ENCODE measurements at regions not wholly inside any gene's neighbourhood (a gene's known extent, or its start where the extent isn't known, plus 50 kb on each side); places are given as distances from the start of the nearest gene placed in this dataset.
"Not testable (repeated sequence)": the region's sequence is repeated elsewhere in the genome, so short reads cannot be mapped to it uniquely, and the experiment has no call there.

GRCh38 chr2:118374974-118375755, 286.9 kb downstream of the INSIG2 start:
- FAIRE-seq: no peak

- no peak for FAIRE-seq
Observed at GRCh38 chr2:118372886-118373830, 284.9 kb downstream of the INSIG2 start.

- FAIRE-seq: no peak
Observed at GRCh38 chr2:118371515-118371914, 283.2 kb downstream of the INSIG2 start.

GRCh38 chr2:118369521-118369920, 281.2 kb downstream of the INSIG2 start:
- not testable (repeated sequence) for FAIRE-seq

GRCh38 chr2:118363604-118364003, 275.3 kb downstream of the INSIG2 start:
- FAIRE-seq: no peak

GRCh38 chr2:118356051-118356450, 267.8 kb downstream of the INSIG2 start:
- no peak for FAIRE-seq

GRCh38 chr2:118351796-118352195, 263.5 kb downstream of the INSIG2 start:
- no peak for FAIRE-seq

- no peak for FAIRE-seq
Observed at GRCh38 chr2:118350621-118351020, 262.4 kb downstream of the INSIG2 start.

GRCh38 chr2:118349365-118349764, 261.1 kb downstream of the INSIG2 start:
- FAIRE-seq: no peak

GRCh38 chr2:118348380-118349034, 260.2 kb downstream of the INSIG2 start:
- no peak for FAIRE-seq

GRCh38 chr2:118345465-118345864, 257.2 kb downstream of the INSIG2 start:
- FAIRE-seq: no peak

- FAIRE-seq: no peak
Observed at GRCh38 chr2:118340103-118340502, 251.8 kb downstream of the INSIG2 start.

- FAIRE-seq: no peak
Observed at GRCh38 chr2:118339386-118339785, 251.1 kb downstream of the INSIG2 start.

- no peak for FAIRE-seq
Observed at GRCh38 chr2:118333664-118334063, 245.4 kb downstream of the INSIG2 start.

GRCh38 chr2:118325321-118325955, 237.2 kb downstream of the INSIG2 start:
- FAIRE-seq: no peak

GRCh38 chr2:118322406-118322805, 234.1 kb downstream of the INSIG2 start:
- no peak for FAIRE-seq

GRCh38 chr2:118321432-118322105, 233.3 kb downstream of the INSIG2 start:
- FAIRE-seq: no peak

- FAIRE-seq: no peak
Observed at GRCh38 chr2:118320658-118321057, 232.4 kb downstream of the INSIG2 start.

GRCh38 chr2:118320196-118320595, 231.9 kb downstream of the INSIG2 start:
- FAIRE-seq: no peak

GRCh38 chr2:118319271-118319684, 231.0 kb downstream of the INSIG2 start:
- FAIRE-seq: no peak

- FAIRE-seq: no peak
Observed at GRCh38 chr2:118315606-118316005, 227.3 kb downstream of the INSIG2 start.
